ENCODE measurements at regions not wholly inside any gene's neighbourhood (a gene's known extent, or its start where the extent isn't known, plus 50 kb on each side); places are given as distances from the start of the nearest gene placed in this dataset.

DNA sequence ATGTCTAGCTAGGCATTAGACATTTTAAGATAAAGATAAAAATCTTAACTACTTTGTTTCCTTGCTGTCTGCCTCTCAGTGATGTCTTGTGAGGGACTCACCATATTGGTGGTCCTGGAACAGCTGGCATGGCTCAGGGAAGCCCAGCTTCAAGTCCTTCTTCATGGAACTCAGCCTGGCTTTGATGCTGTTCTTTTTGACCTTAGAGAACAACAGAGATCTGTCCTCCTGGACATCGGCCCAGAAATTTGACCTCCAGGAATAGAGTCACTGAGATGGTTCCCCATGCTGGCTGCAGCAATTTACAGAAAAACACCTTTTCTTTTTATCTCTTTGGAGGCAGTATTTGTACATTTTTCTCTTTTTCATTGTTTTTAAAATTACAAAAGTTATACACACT lies 235.5 kb upstream of the WWC1 start:
- Histone ChIP-seq H3K4me1 (ENCODE audit: control insufficient read depth, insufficient read depth, low read depth, low read length) (no peaks in the 10 kb centered on the region), H3K18ac (ENCODE audit: low read depth in 1 of 2, low read length in 2 of 2) (no peak overlapping the region), H3K4me2 (ENCODE audit: low read length, poor library complexity, severe bottlenecking) (no peak overlapping the region), H3K4ac (ENCODE audit: low read depth in 1 of 2, low read length in 2 of 2) (no peak overlapping the region), H3K14ac (ENCODE audit: low read length in 2 of 2) (no peak overlapping the region), H2BK15ac (ENCODE audit: low read depth, poor library complexity, severe bottlenecking) (no peak overlapping the region), H4K91ac (ENCODE audit: low read length) (no peak overlapping the region), H3K9ac (ENCODE audit: low read length) (no peak overlapping the region), H2AFZ (ENCODE audit: low read depth, low read length) (no peak overlapping the region), H3K79me1 (replicated peaks; ENCODE audit: low read length, poor library complexity, severe bottlenecking) (peaks cover 1% of the 10 kb centered on the region), H3K23ac (ENCODE audit: low read length in 2 of 2) (no peak overlapping the region), H3K27me3 (ENCODE audit: control insufficient read depth in 1 of 2, insufficient read depth in 1 of 2, low read length in 2 of 2) (peaks cover 0 to under 1% of the 10 kb centered on the region in 2 experiments), H3K27ac (ENCODE audit: low read length, poor library complexity, severe bottlenecking) (no peak overlapping the region), H3K36me3 (ENCODE audit: control insufficient read depth in 1 of 2, insufficient read depth in 2 of 2, low read depth in 1 of 2, low read length in 2 of 2) (peaks cover 0 to 3% of the 10 kb centered on the region in 2 experiments), H2AK5ac (ENCODE audit: low read length, severe bottlenecking) (no peak overlapping the region), H2BK5ac (ENCODE audit: low read depth, low read length, poor library complexity, severe bottlenecking) (no peak overlapping the region), H2BK12ac (ENCODE audit: low read length in 2 of 2) (no peak overlapping the region), H2BK120ac (ENCODE audit: low read depth, low read length) (no peak overlapping the region), H3K9me3 (ENCODE audit: control insufficient read depth, low read length) (no peaks in the 10 kb centered on the region), H4K8ac (ENCODE audit: low read length) (no peak overlapping the region), H3K4me3 (ENCODE audit: insufficient read depth in 1 of 2, low read depth in 1 of 2, low read length in 2 of 2) (no peak overlapping the region)
- DNase-seq = no peak
- 100% methylated on average over 1 of the region's 1 CpG for WGBS

DNA sequence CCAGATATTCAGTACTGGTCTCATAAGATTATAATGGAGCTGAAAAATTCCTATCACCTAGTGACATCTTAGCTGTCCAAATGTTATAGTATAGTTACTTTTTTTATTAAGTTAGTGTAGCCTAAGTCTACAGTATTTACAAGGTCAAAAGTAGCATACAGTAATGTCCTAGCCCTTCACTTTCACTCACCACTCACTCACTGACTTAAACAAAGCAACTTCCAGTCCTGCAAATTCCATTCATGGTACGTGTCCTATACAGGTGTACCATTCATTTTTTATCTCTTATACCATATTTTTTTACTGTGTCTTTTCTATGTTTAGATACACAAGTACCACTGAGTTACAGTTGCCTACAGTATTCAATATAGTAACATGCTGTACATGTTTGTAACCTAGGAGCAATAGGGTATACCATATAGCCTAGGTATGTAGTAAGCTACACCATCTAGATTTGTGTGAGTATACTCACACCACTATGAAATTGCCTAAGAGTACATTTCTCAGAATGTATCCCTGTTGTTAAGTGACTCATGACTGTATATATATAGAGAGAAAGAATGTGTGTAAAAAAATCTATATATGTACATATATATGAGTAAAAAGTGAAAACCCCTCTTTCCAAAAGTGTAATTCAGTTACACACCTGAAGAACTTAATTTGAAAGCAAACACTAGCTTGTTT lies 234.8 kb upstream of the WWC1 start:
- no peaks in the 10 kb centered on the region for H3K4me1 ChIP-seq (ENCODE audit: control insufficient read depth, insufficient read depth, low read depth, low read length)
- H3K9me3 ChIP-seq (ENCODE audit: control insufficient read depth, low read length) = no peaks in the 10 kb centered on the region

DNA sequence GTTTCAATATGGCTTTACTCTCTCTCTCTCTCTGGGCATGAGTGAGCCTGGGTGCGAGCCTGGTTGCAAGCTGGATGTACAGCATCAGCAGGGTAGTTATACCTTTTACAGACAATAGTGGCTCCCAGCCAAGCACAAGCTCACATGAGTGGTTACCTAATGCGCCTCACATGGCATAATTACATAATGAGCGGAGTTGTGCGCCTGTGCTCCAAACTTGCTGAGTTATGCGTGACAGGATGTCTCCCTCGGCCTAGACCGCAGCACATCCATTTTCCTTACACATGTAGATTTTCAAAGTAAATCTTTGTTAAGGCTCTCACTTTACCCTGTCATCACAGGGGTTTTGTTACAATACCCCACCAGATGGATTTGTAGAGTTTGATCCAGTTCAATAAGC lies 233.5 kb upstream of the WWC1 start:
- Histone ChIP-seq H4K8ac (ENCODE audit: low read length) (no peak overlapping the region), H2BK5ac (ENCODE audit: low read depth, low read length, poor library complexity, severe bottlenecking) (no peak overlapping the region), H3K23ac (ENCODE audit: low read length in 2 of 2) (no peak overlapping the region), H2BK12ac (ENCODE audit: low read length in 2 of 2) (no peak overlapping the region), H3K4me1 (ENCODE audit: control insufficient read depth, insufficient read depth, low read depth, low read length) (no peaks in the 10 kb centered on the region), H3K36me3 (ENCODE audit: control insufficient read depth in 1 of 2, insufficient read depth in 2 of 2, low read depth in 1 of 2, low read length in 2 of 2) (peaks cover 0 to 3% of the 10 kb centered on the region in 2 experiments), H2BK15ac (ENCODE audit: low read depth, poor library complexity, severe bottlenecking) (no peak overlapping the region), H3K9me3 (ENCODE audit: control insufficient read depth, low read length) (no peaks in the 10 kb centered on the region), H3K14ac (ENCODE audit: low read length in 2 of 2) (no peak overlapping the region), H3K4ac (ENCODE audit: low read depth in 1 of 2, low read length in 2 of 2) (no peak overlapping the region), H3K4me2 (ENCODE audit: low read length, poor library complexity, severe bottlenecking) (no peak overlapping the region), H3K27ac (ENCODE audit: low read length, poor library complexity, severe bottlenecking) (no peak overlapping the region), H3K79me1 (replicated peaks; ENCODE audit: low read length, poor library complexity, severe bottlenecking) (peaks cover 3% of the 10 kb centered on the region), H3K18ac (ENCODE audit: low read depth in 1 of 2, low read length in 2 of 2) (no peak overlapping the region), H3K9ac (ENCODE audit: low read length) (no peak overlapping the region), H2AK5ac (ENCODE audit: low read length, severe bottlenecking) (no peak overlapping the region), H2AFZ (ENCODE audit: low read depth, low read length) (no peak overlapping the region), H3K4me3 (ENCODE audit: insufficient read depth in 1 of 2, low read depth in 1 of 2, low read length in 2 of 2) (no peak overlapping the region), H4K91ac (ENCODE audit: low read length) (no peak overlapping the region), H2BK120ac (ENCODE audit: low read depth, low read length) (no peak overlapping the region), H3K27me3 (ENCODE audit: control insufficient read depth in 1 of 2, insufficient read depth in 1 of 2, low read length in 2 of 2) (no peaks in the 10 kb centered on the region)
- DNase-seq = no peak
- WGBS = 65% methylated on average over 7 of the region's 7 CpGs

More for the DNA sequence above, 234.8 kb upstream of the WWC1 start:
- Histone ChIP-seq H2BK120ac (ENCODE audit: low read depth, low read length) (no peak overlapping the region), H3K4me3 (ENCODE audit: insufficient read depth in 1 of 2, low read depth in 1 of 2, low read length in 2 of 2) (no peak overlapping the region), H2BK12ac (ENCODE audit: low read length in 2 of 2) (no peak overlapping the region), H3K4me2 (ENCODE audit: low read length, poor library complexity, severe bottlenecking) (no peak overlapping the region), H2AK5ac (ENCODE audit: low read length, severe bottlenecking) (no peak overlapping the region), H3K18ac (ENCODE audit: low read depth in 1 of 2, low read length in 2 of 2) (no peak overlapping the region), H4K8ac (ENCODE audit: low read length) (no peak overlapping the region), H3K79me1 (replicated peaks; ENCODE audit: low read length, poor library complexity, severe bottlenecking) (peaks cover 1% of the 10 kb centered on the region), H3K27me3 (ENCODE audit: control insufficient read depth in 1 of 2, insufficient read depth in 1 of 2, low read length in 2 of 2) (no peaks in the 10 kb centered on the region), H2BK5ac (ENCODE audit: low read depth, low read length, poor library complexity, severe bottlenecking) (no peak overlapping the region), H3K27ac (ENCODE audit: low read length, poor library complexity, severe bottlenecking) (no peak overlapping the region), H3K14ac (ENCODE audit: low read length in 2 of 2) (no peak overlapping the region), H3K9ac (ENCODE audit: low read length) (no peak overlapping the region), H3K36me3 (ENCODE audit: control insufficient read depth in 1 of 2, insufficient read depth in 2 of 2, low read depth in 1 of 2, low read length in 2 of 2) (peaks cover 0 to 3% of the 10 kb centered on the region in 2 experiments), H4K91ac (ENCODE audit: low read length) (no peak overlapping the region), H3K23ac (ENCODE audit: low read length in 2 of 2) (no peak overlapping the region), H2AFZ (ENCODE audit: low read depth, low read length) (no peak overlapping the region), H3K4ac (ENCODE audit: low read depth in 1 of 2, low read length in 2 of 2) (no peak overlapping the region), H2BK15ac (ENCODE audit: low read depth, poor library complexity, severe bottlenecking) (no peak overlapping the region)
- 20% methylated on average over 1 of the region's 1 CpG for WGBS
- DNase-seq = no peak

- no peak overlapping the region for H3K18ac ChIP-seq (ENCODE audit: low read depth in 1 of 2, low read length in 2 of 2)
- H2BK12ac ChIP-seq (ENCODE audit: low read length in 2 of 2) = no peak overlapping the region
- H3K14ac ChIP-seq (ENCODE audit: low read length in 2 of 2) = no peak overlapping the region
- no peaks in the 10 kb centered on the region for H3K4me1 ChIP-seq (ENCODE audit: control insufficient read depth, insufficient read depth, low read depth, low read length)
- no peak for DNase-seq
- no peak overlapping the region for H3K4ac ChIP-seq (ENCODE audit: low read depth in 1 of 2, low read length in 2 of 2)
- H2BK15ac ChIP-seq (ENCODE audit: low read depth, poor library complexity, severe bottlenecking) = no peak overlapping the region
- H2AFZ ChIP-seq (ENCODE audit: low read depth, low read length) = no peak overlapping the region
- H3K9ac ChIP-seq (ENCODE audit: low read length) = no peak overlapping the region
- H3K4me2 ChIP-seq (ENCODE audit: low read length, poor library complexity, severe bottlenecking) = no peak overlapping the region
- H3K79me1 ChIP-seq (replicated peaks; ENCODE audit: low read length, poor library complexity, severe bottlenecking) = peaks cover 7% of the 10 kb centered on the region
- no peaks in the 10 kb centered on the region for H3K9me3 ChIP-seq (ENCODE audit: control insufficient read depth, low read length)
- H3K27me3 ChIP-seq (ENCODE audit: control insufficient read depth in 1 of 2, insufficient read depth in 1 of 2, low read length in 2 of 2) = no peaks in the 10 kb centered on the region
- H2AK5ac ChIP-seq (ENCODE audit: low read length, severe bottlenecking) = no peak overlapping the region
- WGBS = 88% methylated on average over 1 of the region's 2 CpGs
- H3K23ac ChIP-seq (ENCODE audit: low read length in 2 of 2) = no peak overlapping the region
- H4K8ac ChIP-seq (ENCODE audit: low read length) = no peak overlapping the region
- no peak overlapping the region for H4K91ac ChIP-seq (ENCODE audit: low read length)
- no peak overlapping the region for H3K4me3 ChIP-seq (ENCODE audit: insufficient read depth in 1 of 2, low read depth in 1 of 2, low read length in 2 of 2)
- no peak overlapping the region for H2BK120ac ChIP-seq (ENCODE audit: low read depth, low read length)
- no peak overlapping the region for H3K27ac ChIP-seq (ENCODE audit: low read length, poor library complexity, severe bottlenecking)
- peaks cover 0 to 3% of the 10 kb centered on the region in 2 experiments for H3K36me3 ChIP-seq (ENCODE audit: control insufficient read depth in 1 of 2, insufficient read depth in 2 of 2, low read depth in 1 of 2, low read length in 2 of 2)
- no peak overlapping the region for H2BK5ac ChIP-seq (ENCODE audit: low read depth, low read length, poor library complexity, severe bottlenecking)
Measured at GRCh38 chr5:168059131-168059530, 232.3 kb upstream of the WWC1 start.
